Cardiac fibroblast (primary cell): ENCODE measurements at regions not wholly inside any gene's neighbourhood (a gene's known extent, or its start where the extent isn't known, plus 50 kb on each side); places are given as distances from the start of the nearest gene placed in this dataset.

Source experiments
- DNase-seq, 2 donors: peaks; one replicate each; pipeline versions ENCODE4 v3.0.0 to v3.0.0-alpha.2; 2010; ENCODE audit warnings: low read depth in 2 of 2
- H3K4me3 ChIP-seq, 2 donors: replicated peaks in 1 of 2; 1 replicate in 1 of 2; 2 replicates in 1 of 2; pipeline ENCODE4 v1.5.1; 2011; ENCODE audit warnings: low read depth in 2 of 2, low read length in 2 of 2, mild to moderate bottlenecking in 2 of 2, moderate library complexity in 1 of 2
- CTCF ChIP-seq: IDR thresholded peaks from one replicate; pipeline ENCODE4 v1.5.1; 2011; ENCODE audit warnings: low read depth, mild to moderate bottlenecking, low read length, inconsistent platforms

- no peak for TF ChIP-seq CTCF
- H3K4me3 ChIP-seq, result no peak overlapping the region
- no peak for DNase-seq
Measured at GRCh38 chr12:93977081-93977480, 171.3 kb upstream of the PLXNC1 start.

- DNase-seq, result peak; percentile 87 to 93
- H3K4me3 ChIP-seq, result no peak overlapping the region
- no peak for TF ChIP-seq CTCF
Measured at GRCh38 chr12:93978553-93978952, 169.8 kb upstream of the PLXNC1 start.

- peak; percentile 49 to 73 for DNase-seq
- peak; percentile 59 for TF ChIP-seq CTCF
- H3K4me3 ChIP-seq, result no peak overlapping the region
Measured at GRCh38 chr12:93979189-93979588, 169.2 kb upstream of the PLXNC1 start.

- H3K4me3 ChIP-seq, result no peak overlapping the region
- DNase-seq, result no peak
- TF ChIP-seq CTCF, result no peak
Measured at GRCh38 chr12:93980711-93981110, 167.7 kb upstream of the PLXNC1 start.

GRCh38 chr12:93981411-93981810, 167.0 kb upstream of the PLXNC1 start:
- DNase-seq, result no peak
- H3K4me3 ChIP-seq, result no peak overlapping the region
- TF ChIP-seq CTCF, result no peak

- H3K4me3 ChIP-seq, result no peak overlapping the region
- TF ChIP-seq CTCF, result no peak
- DNase-seq, result peak; percentile 64 to 71
Measured at GRCh38 chr12:93982771-93983315, 165.5 kb upstream of the PLXNC1 start.

- no peak for DNase-seq
- H3K4me3 ChIP-seq, result no peak overlapping the region
- TF ChIP-seq CTCF, result no peak
Measured at GRCh38 chr12:93984005-93984404, 164.4 kb upstream of the PLXNC1 start.
